HL-60/S4 (cell line): ENCODE measurements at regions not wholly inside any gene's neighbourhood (a gene's known extent, or its start where the extent isn't known, plus 50 kb on each side); places are given as distances from the start of the nearest gene placed in this dataset.

Source experiments
- in situ Hi-C: fragments of 300-500 bp; cut with MboI; formaldehyde crosslinking; loops from 2 replicates; pipeline ENCODE4 v1.14.3; 2022; ENCODE audit warnings: low sequenced_read_pairs

GRCh38 chr20:24147961-24148360 is 159.4 kb upstream of the GGTLC1 start:
- in situ Hi-C loops = no loop called here

- in situ Hi-C loops = no loop called here
These were observed 158.9 kb upstream of the GGTLC1 start for GRCh38 chr20:24147479-24147878.

- in situ Hi-C loops = no loop called here
These were observed 157.7 kb upstream of the GGTLC1 start for GRCh38 chr20:24146231-24146634.

GRCh38 chr20:24144371-24144770 is 155.8 kb upstream of the GGTLC1 start:
- in situ Hi-C loops = no loop called here

- in situ Hi-C loops = no loop called here
These were observed 152.5 kb upstream of the GGTLC1 start for GRCh38 chr20:24141111-24141510.

- in situ Hi-C loops = no loop called here
These were observed 151.3 kb upstream of the GGTLC1 start for GRCh38 chr20:24139846-24140245.

- in situ Hi-C loops = no loop called here
These were observed 150.4 kb upstream of the GGTLC1 start for GRCh38 chr20:24138951-24139350.

- in situ Hi-C loops = no loop called here
These were observed 149.7 kb upstream of the GGTLC1 start for GRCh38 chr20:24138196-24138857.

GRCh38 chr20:24136659-24137246 is 148.2 kb upstream of the GGTLC1 start:
- in situ Hi-C loops = no loop called here

GRCh38 chr20:24135781-24136180 is 147.2 kb upstream of the GGTLC1 start:
- in situ Hi-C loops = no loop called here

- in situ Hi-C loops = no loop called here
These were observed 146.4 kb upstream of the GGTLC1 start for GRCh38 chr20:24134930-24135329.

GRCh38 chr20:24134284-24134683 is 145.7 kb upstream of the GGTLC1 start:
- in situ Hi-C loops = no loop called here

GRCh38 chr20:24132246-24132645 is 143.7 kb upstream of the GGTLC1 start:
- in situ Hi-C loops = no loop called here

- in situ Hi-C loops = no loop called here
These were observed 143.1 kb upstream of the GGTLC1 start for GRCh38 chr20:24131684-24132083.

GRCh38 chr20:24131281-24131680 is 142.7 kb upstream of the GGTLC1 start:
- in situ Hi-C loops = no loop called here

- in situ Hi-C loops = no loop called here
These were observed 141.1 kb upstream of the GGTLC1 start for GRCh38 chr20:24129641-24130040.

- in situ Hi-C loops = no loop called here
These were observed 136.5 kb upstream of the GGTLC1 start for GRCh38 chr20:24124951-24125650.

- in situ Hi-C loops = no loop called here
These were observed 135.4 kb upstream of the GGTLC1 start for GRCh38 chr20:24124003-24124402.

- in situ Hi-C loops = no loop called here
These were observed 130.0 kb upstream of the GGTLC1 start for GRCh38 chr20:24118441-24119175.

GRCh38 chr20:24118034-24118433 is 129.5 kb upstream of the GGTLC1 start:
- in situ Hi-C loops = no loop called here

- in situ Hi-C loops = no loop called here
These were observed 128.8 kb upstream of the GGTLC1 start for GRCh38 chr20:24117383-24117782.

GRCh38 chr20:24116611-24117010 is 128.0 kb upstream of the GGTLC1 start:
- in situ Hi-C loops = no loop called here
